HG02852 (cell line): ENCODE measurements at regions not wholly inside any gene's neighbourhood (a gene's known extent, or its start where the extent isn't known, plus 50 kb on each side); places are given as distances from the start of the nearest gene placed in this dataset.
"Not testable (repeated sequence)": the region's sequence is repeated elsewhere in the genome, so short reads cannot be mapped to it uniquely, and the experiment has no call there.

ENCODE experiments used
- ATAC-seq: cut with Tn5 transposase; IDR thresholded peaks from one replicate; pipeline ENCODE4 v1.9.1; 2021; ENCODE audit warnings: mild to moderate bottlenecking, moderate library complexity; ENCODE audit not compliant: unreplicated experiment

- ATAC-seq = no peak
Observed at GRCh38 chr3:62926494-62926893, 51.3 kb upstream of the CADPS start.

DNA sequence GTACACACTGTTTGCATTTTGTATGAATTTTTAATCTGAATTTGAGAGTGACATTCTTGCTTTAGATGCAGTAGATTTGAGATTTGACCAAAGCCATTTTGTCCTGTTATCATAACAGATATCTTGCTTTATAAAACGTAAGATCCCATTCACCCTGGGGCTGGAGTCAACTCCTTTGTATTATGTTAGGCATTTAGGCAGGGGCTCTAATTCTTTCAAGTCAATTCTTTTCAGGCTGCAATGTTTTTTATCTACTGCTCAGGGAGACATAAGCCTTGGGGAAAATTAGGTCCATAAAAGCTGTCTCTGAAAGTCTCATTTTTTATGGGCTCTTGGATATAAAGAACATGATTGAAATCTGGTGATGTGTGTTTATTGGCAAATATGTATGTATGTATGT is 53.0 kb upstream of the CADPS start:
- no peak for ATAC-seq

GRCh38 chr3:62929771-62930170 is 54.6 kb upstream of the CADPS start:
- ATAC-seq = no peak

DNA sequence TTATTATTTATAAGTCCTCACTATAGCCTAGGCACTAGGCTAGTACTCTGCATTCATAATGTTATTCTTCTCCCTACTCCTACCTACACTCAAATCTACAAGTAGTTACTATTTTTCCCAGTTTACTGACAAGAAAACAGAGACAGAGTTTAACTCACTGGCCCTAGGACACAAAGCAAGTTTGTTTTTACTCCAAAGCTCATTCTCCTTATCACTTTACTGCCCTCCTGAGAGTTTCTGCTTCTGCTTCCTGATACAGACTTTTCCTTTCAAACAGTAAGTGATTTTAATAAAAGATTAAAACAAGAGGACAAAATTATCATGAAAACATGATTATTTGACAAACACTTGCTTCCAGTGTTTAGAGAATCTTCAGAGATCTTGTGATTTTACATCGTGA is 60.6 kb upstream of the CADPS start:
- no peak for ATAC-seq

GRCh38 chr3:62936626-62937254 is 61.5 kb upstream of the CADPS start:
- no peak for ATAC-seq

DNA sequence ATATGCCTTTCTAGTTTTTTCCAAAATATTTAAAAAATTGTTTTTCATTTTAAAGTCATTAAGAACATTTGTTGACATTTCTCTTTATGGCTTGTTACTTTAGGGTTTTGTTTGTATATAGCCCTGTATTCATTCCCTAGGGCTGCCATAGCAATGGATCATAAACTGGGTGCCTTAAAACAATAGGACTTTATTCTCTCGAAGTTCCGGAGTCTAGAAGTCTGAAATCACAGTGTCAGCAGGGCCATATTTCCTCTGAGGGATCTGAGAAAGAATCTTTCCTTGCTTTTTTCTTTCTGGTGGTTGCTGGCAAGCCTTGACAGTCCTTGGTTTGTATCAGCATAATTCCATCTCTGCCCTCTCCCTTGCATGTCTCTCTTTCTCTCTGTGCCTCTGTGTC is 63.4 kb upstream of the CADPS start:
- ATAC-seq = no peak

DNA sequence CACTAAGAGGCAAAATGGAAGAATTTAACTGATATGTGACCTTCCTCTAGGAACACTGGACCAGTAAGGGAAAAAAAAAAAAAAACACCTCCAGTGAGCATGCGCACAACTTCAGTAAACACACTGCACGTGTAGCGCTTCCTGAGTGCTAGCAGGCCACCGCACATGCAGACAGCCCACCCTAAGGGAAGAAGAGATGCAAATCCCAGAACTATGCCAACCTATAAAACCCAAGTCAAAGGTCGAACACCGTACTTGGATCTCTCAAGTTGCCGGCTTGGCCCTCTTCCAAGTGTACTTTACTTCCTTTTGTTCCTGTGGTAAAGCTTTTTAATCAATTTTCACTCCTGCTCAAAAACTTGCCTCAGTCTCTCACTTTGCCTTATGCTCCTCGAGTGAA is 64.5 kb upstream of the CADPS start:
- ATAC-seq = no peak

GRCh38 chr3:62940771-62941563 is 65.8 kb upstream of the CADPS start:
- ATAC-seq = no peak

DNA sequence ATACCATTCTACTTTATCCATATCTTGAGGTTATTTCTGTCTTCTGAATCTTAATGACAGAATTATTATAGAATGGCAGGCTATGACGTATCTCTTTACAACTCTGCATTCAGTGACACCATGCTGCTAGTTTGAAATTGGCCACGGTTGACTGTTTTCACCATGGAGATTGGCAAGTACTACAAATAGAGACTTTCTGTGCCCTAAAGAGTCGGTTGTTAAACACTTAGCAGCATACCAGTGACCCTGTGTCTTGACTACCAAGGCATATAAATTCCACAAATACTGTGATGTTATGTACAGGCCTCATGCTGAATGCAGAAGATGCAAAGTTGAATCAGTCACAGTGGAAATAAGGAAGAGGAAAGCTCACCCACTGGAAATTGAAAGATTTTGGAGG is 67.0 kb upstream of the CADPS start:
- ATAC-seq = no peak

DNA sequence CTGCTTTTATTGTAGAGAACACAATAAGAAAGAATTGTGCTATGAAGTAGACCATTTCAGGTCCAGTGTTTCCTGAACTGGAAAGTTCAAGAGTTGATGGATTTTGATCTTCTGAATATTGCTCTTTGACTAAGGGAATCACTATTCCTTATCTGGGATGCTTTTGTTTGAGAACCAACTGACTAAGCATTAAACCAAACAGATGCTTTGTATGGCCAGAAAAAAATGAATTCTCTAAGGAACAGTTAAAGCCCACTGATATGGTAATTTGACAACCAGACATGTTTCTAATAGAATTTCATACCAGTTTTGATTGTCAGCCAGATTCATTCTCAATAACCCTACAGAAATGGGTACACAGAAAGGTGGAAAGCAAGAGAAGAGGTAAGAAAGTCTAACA is 67.5 kb upstream of the CADPS start:
- ATAC-seq = no peak

GRCh38 chr3:62948921-62949320 is 73.7 kb upstream of the CADPS start:
- ATAC-seq = no peak

- ATAC-seq = no peak
Observed at GRCh38 chr3:62950210-62950609, 75.0 kb upstream of the CADPS start.

DNA sequence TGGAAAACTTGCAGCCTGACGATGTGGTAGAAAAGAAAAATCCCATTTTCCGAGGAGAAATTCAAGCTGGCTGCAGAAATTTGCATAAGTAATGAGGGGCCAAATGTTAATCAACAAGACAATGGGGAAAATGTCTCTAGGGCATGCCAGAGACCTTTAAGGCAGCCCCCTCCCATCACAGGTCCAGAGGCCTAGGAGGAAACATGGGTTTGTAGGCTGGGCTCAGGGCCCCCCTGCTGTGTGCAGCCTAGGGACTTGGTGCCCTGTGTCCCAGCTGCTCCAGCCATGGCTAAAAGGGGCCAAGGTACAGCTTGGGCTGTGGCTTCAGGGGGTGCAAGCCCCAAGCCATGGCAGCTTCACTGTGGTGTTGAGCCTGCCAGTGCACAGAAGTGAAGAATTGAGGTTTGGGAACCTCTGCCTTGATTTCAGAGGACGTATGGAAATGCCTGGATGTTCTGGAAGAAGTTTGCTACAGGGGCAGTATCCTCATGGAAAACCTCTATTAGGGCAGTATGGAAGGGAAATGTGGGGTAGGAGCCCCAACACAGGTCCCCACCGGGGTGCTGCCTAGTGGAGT is 75.9 kb upstream of the CADPS start:
- ATAC-seq = no peak

- not testable (repeated sequence) for ATAC-seq
Observed at GRCh38 chr3:62951880-62952279, 76.7 kb upstream of the CADPS start.

DNA sequence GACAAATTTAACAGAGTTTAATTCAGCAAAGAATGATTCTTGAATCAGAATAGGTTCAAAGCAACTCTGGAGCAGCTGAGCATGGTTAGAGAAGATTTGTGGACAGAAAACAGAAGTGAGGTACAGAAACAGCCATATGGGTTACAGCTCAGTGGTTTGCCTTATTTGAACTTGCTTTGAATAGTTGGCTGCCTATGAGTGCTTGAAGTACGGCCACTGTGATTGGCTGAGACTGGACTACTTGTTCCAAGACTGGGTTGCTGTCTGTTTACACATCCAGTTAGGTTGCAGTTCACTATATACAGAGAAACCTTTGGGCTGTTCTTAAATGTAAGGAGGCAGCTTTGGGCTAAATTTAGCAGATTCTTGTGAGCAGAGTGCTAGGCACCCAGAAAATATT is 79.4 kb upstream of the CADPS start:
- ATAC-seq = peak; percentile 95

- ATAC-seq = no peak
Observed at GRCh38 chr3:62955126-62955525, 79.9 kb upstream of the CADPS start.

- ATAC-seq = no peak
Observed at GRCh38 chr3:62956411-62956810, 81.2 kb upstream of the CADPS start.

- ATAC-seq = no peak
Observed at GRCh38 chr3:62961874-62962556, 86.8 kb upstream of the CADPS start.

DNA sequence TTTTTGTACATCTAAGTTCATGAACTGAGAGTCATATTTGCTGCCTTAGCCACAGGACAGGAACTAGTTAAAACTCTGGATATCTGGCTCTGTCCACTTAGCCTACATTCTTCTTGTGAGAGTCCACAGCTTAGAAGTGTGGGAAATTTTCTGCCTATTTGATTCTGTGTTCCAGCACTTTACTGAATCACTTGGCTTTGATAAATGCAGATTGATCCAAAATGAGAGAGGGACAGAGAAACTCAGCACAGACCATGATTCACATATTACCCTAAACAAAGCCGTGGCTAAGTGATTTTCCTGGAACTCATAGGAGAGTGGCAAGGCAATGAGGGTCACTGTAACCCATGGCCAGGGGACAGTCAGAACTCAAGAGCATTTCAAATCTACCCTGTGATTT is 87.5 kb upstream of the CADPS start:
- no peak for ATAC-seq

DNA sequence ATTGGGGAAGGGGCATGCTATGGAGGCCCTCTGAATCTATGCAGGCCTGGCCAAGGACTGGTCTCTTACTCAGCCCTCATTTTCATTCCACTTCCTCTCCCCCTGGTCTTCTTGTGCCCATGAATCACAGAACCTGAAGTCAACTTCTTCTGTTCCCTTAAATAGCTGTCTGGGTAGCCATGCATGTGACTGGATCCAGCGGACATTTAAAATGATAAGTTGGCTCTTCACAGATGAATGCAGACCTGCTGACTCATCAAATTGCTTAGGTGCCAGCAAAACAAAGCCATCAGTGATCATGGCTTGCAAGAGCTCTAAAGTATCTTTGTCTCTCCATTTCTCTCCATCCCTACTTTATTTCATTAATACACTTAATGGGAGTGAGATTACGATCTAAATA is 90.1 kb upstream of the CADPS start:
- no peak for ATAC-seq

GRCh38 chr3:62968128-62968527 is 92.9 kb upstream of the CADPS start:
- ATAC-seq = no peak

- ATAC-seq = no peak
Observed at GRCh38 chr3:62970648-62971047, 95.4 kb upstream of the CADPS start.
